DND-41 (cell line): ENCODE measurements at regions not wholly inside any gene's neighbourhood (a gene's known extent, or its start where the extent isn't known, plus 50 kb on each side); places are given as distances from the start of the nearest gene placed in this dataset.

ENCODE experiments used
- EZH2 ChIP-seq: IDR thresholded peaks from 3 replicates; pipeline ENCODE4 v1.6.1; 2012; ENCODE audit warnings: borderline replicate concordance, low read depth, mild to moderate bottlenecking, moderate library complexity, low read length, inconsistent platforms; ENCODE audit not compliant: severe bottlenecking
- TF ChIP-seq, protein P1 (sequence below): IDR thresholded peaks from 2 replicates; pipeline ENCODE4 v1.5.1; 2012; ENCODE audit warnings: borderline replicate concordance, low read length, moderate library complexity, mild to moderate bottlenecking; ENCODE audit not compliant: poor library complexity, severe bottlenecking; ENCODE audit errors: extremely low read depth

DNA sequence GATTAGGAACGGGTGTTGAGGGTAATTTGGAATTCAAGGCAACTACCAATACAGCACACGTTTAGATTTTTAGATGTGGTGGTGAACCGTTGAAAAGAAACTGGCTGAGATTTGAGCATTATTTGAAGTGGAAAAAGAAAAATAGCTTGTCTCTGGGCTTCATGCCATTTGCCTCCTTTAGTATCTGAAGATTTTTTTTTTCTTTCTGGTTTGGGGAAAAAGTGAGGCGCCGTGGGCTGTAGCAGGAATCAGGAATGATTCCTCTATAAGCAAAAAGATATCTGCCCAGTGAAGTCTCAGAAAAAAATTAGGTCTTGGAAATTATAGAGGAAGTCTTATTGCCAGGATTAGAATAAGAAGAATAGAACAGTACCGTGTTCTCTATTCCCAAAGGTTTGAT is 88.5 kb downstream of the RPS12 start:
- TF ChIP-seq, protein P1, sequence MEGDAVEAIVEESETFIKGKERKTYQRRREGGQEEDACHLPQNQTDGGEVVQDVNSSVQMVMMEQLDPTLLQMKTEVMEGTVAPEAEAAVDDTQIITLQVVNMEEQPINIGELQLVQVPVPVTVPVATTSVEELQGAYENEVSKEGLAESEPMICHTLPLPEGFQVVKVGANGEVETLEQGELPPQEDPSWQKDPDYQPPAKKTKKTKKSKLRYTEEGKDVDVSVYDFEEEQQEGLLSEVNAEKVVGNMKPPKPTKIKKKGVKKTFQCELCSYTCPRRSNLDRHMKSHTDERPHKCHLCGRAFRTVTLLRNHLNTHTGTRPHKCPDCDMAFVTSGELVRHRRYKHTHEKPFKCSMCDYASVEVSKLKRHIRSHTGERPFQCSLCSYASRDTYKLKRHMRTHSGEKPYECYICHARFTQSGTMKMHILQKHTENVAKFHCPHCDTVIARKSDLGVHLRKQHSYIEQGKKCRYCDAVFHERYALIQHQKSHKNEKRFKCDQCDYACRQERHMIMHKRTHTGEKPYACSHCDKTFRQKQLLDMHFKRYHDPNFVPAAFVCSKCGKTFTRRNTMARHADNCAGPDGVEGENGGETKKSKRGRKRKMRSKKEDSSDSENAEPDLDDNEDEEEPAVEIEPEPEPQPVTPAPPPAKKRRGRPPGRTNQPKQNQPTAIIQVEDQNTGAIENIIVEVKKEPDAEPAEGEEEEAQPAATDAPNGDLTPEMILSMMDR, result no peak
- no peak for TF ChIP-seq EZH2
